ENCODE measurements at regions not wholly inside any gene's neighbourhood (a gene's known extent, or its start where the extent isn't known, plus 50 kb on each side); places are given as distances from the start of the nearest gene placed in this dataset.

DNA sequence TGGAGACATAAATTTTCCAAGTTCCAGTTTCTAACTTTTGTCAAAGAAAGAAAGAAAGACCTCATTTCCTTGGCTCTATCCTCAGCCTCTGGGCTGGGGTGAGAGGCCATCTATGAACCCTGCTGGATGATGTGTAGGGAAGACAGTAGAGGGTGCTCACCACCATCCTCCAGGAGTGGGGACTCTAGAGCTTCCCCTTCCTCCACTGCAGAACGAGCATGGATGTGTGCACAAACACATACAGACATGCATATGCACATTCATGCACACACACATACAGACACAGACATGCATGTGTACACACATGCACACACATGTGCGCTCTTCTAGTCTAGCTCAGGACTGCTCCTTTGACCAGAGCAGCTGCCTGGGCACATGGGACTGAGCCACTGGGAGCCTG lies 565.8 kb downstream of the BUD13 start:
- TF ChIP-seq POLR2A (IDR thresholded peaks at IDR 0.05): no peak
- TF ChIP-seq, protein P1, sequence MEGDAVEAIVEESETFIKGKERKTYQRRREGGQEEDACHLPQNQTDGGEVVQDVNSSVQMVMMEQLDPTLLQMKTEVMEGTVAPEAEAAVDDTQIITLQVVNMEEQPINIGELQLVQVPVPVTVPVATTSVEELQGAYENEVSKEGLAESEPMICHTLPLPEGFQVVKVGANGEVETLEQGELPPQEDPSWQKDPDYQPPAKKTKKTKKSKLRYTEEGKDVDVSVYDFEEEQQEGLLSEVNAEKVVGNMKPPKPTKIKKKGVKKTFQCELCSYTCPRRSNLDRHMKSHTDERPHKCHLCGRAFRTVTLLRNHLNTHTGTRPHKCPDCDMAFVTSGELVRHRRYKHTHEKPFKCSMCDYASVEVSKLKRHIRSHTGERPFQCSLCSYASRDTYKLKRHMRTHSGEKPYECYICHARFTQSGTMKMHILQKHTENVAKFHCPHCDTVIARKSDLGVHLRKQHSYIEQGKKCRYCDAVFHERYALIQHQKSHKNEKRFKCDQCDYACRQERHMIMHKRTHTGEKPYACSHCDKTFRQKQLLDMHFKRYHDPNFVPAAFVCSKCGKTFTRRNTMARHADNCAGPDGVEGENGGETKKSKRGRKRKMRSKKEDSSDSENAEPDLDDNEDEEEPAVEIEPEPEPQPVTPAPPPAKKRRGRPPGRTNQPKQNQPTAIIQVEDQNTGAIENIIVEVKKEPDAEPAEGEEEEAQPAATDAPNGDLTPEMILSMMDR (IDR thresholded peaks at IDR 0.05): no peak
- H3K4me1 ChIP-seq: no peaks in the 10 kb centered on the region
- H3K9me3 ChIP-seq: no peaks in the 10 kb centered on the region
- no peak overlapping the region for H3K4me3 ChIP-seq
- 75 to 81% methylated on average over 1 to 2 of the region's 2 CpGs for WGBS, 2 donors
- no peaks in the 10 kb centered on the region for H3K36me3 ChIP-seq (ENCODE audit: low read depth, missing control alignments)
- intact Hi-C loops (cut with DNase I; ENCODE audit: low total_unique reads): no loop called here
- H3K27ac ChIP-seq: no peak overlapping the region
- H3K27me3 ChIP-seq: no peaks in the 10 kb centered on the region
- DNase-seq: no peak

DNA sequence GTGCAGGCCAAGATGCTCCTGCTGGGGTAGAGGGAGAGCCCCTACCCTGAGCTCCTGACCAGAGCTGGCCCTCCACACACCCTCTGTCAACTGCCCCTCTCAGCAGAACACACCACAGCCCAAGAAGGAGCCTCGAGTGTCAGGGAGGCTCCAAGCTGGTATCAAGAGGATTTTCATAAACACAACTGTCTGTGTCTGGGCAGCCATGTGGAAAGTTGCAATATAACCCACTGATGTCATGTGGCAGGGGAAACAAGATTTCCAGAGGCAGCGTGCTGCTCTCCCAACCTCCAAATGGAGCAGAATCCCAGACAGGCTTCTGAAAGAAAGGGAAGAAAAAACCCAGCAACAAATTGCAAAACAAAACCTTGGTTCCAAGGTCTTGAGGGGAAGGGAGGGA lies 569.9 kb downstream of the BUD13 start:
- Histone ChIP-seq H3K9me3 (no peaks in the 10 kb centered on the region), H3K27ac (no peak overlapping the region), H3K36me3 (ENCODE audit: low read depth, missing control alignments) (no peaks in the 10 kb centered on the region), H3K4me1 (no peaks in the 10 kb centered on the region), H3K4me3 (no peak overlapping the region), H3K27me3 (no peaks in the 10 kb centered on the region)
- TF ChIP-seq, protein P1 (IDR thresholded peaks at IDR 0.05): no peak
- no peak for TF ChIP-seq POLR2A (IDR thresholded peaks at IDR 0.05)
- intact Hi-C loops (cut with DNase I; ENCODE audit: low total_unique reads): no loop called here
- WGBS, 2 donors: 79 to 81% methylated on average over 2 of the region's 2 CpGs
- no peak for DNase-seq

DNA sequence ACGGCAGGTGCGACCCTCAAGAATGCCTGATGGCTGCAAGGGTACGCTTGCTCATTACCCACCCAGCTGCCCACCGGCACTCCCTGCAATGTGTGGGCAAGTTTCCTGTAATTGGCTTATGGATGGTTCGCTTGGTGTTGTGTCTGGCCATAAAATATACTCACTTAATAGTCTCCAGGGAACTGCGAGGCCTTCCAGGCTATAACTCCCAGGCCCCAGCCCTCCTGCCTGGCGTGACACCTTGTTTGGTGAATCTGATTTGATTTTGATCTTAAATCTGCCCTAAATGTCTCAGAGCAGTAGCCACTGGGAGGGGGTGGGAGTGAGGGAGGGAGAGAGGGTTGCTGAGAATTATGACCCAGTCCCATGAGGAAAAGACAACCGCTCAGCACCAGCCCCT lies 572.2 kb downstream of the BUD13 start:
- H3K27me3 ChIP-seq: no peaks in the 10 kb centered on the region
- no peaks in the 10 kb centered on the region for H3K9me3 ChIP-seq
- H3K27ac ChIP-seq: no peak overlapping the region
- H3K4me3 ChIP-seq: no peak overlapping the region
- DNase-seq: no peak
- TF ChIP-seq POLR2A (IDR thresholded peaks at IDR 0.05): no peak
- TF ChIP-seq, protein P1 (IDR thresholded peaks at IDR 0.05): no peak
- WGBS, 2 donors: 92 to 93% methylated on average over 7 to 8 of the region's 8 CpGs
- intact Hi-C loops (cut with DNase I; ENCODE audit: low total_unique reads): no loop called here
- H3K36me3 ChIP-seq (ENCODE audit: low read depth, missing control alignments): no peaks in the 10 kb centered on the region
- no peaks in the 10 kb centered on the region for H3K4me1 ChIP-seq

DNA sequence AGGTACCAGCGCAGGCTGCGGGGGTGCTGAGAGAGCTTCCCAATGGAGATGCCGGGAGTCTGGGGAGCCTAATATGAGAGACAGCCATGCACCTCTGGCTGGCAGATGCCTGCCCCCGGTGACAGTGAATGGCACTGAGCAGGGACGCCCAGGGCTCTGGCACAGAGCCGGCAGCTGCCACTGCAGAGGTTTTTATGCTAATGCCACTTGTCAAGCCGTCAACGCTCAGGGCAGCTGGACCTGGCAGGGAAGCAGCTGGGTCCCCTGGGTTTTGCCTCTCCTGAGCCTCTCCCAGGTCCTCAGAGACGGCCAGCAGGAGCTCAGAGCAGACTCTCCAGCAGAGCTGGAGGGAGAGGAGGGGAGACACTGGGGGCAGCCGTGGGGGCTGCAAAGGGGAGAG lies 573.6 kb downstream of the BUD13 start:
- DNase-seq: no peak
- WGBS, 2 donors: 72 to 76% methylated on average over 8 to 10 of the region's 10 CpGs
- H3K27ac ChIP-seq: no peak overlapping the region
- intact Hi-C loops (cut with DNase I; ENCODE audit: low total_unique reads): no loop called here
- TF ChIP-seq POLR2A (IDR thresholded peaks at IDR 0.05): no peak
- TF ChIP-seq, protein P1 (IDR thresholded peaks at IDR 0.05): no peak
- H3K4me1 ChIP-seq: no peaks in the 10 kb centered on the region
- H3K4me3 ChIP-seq: no peak overlapping the region
- no peaks in the 10 kb centered on the region for H3K27me3 ChIP-seq
- no peaks in the 10 kb centered on the region for H3K9me3 ChIP-seq
- H3K36me3 ChIP-seq (ENCODE audit: low read depth, missing control alignments): no peaks in the 10 kb centered on the region

DNA sequence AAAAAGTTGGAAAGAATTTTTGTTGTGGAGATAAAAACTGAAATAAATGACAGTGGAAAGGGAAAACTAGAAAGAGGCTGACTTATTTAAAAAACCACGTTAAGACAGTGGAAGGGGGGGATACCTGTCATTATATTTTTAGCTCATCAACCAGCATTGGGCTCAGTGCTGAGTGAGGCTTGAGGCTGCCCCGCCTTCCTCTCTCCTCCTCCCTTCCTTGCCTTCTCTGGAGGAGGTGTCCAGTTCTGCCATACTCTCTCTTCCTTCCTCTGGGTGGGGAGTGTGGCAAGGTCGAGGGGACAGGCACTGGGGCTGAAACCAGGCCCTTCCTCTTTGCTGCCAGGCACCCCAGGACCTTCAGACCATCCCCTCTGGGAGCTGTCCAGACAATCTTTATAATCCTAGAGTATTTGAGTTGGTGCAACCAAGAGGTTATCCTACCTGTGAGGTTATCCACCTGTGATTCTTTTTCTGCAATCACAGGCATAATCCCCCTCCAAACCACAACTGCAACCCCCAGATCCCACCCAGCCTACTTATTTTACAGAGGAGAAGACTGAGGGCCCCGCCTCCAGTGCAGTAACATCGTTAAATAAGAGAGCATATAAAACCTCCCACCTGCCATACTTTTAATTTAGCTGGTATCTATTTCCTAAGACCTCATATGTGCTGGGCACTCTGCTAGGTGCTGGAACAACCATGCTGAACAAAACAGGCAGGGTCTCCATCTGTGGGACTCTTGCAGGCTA lies 578.5 kb downstream of the BUD13 start:
- intact Hi-C loops (cut with DNase I; ENCODE audit: low total_unique reads): no loop called here
- H3K36me3 ChIP-seq (ENCODE audit: low read depth, missing control alignments): no peaks in the 10 kb centered on the region
- no peak overlapping the region for H3K4me3 ChIP-seq
- H3K9me3 ChIP-seq: no peaks in the 10 kb centered on the region
- 59 to 60% methylated on average over 5 of the region's 5 CpGs for WGBS, 2 donors
- H3K27me3 ChIP-seq: no peaks in the 10 kb centered on the region
- no peak overlapping the region for H3K27ac ChIP-seq
- H3K4me1 ChIP-seq: no peaks in the 10 kb centered on the region
- DNase-seq: no peak
- no peak for TF ChIP-seq POLR2A (IDR thresholded peaks at IDR 0.05)
- TF ChIP-seq, protein P1 (IDR thresholded peaks at IDR 0.05): no peak
